ENCODE measurements at regions not wholly inside any gene's neighbourhood (a gene's known extent, or its start where the extent isn't known, plus 50 kb on each side); places are given as distances from the start of the nearest gene placed in this dataset.

GRCh38 chr11:64485074-64485473 is 70.7 kb upstream of the SLC22A11 start:
- no peak for TF ChIP-seq POLR2A (IDR thresholded peaks at IDR 0.05)
- Histone ChIP-seq H3K4me3 (no peak overlapping the region), H3K27me3 (peaks cover 16% of the 10 kb centered on the region), H3K36me3 (replicated peaks in 1 of 2) (no peaks in the 10 kb centered on the region), H3K9me3 (replicated peaks in 1 of 3) (no peaks in the 10 kb centered on the region), H3K27ac (no peak overlapping the region), H3K4me1 (replicated peaks in 1 of 2) (no peaks in the 10 kb centered on the region)
- intact Hi-C loops (cut with DNase I) = loop anchor here in 1 of 2 donors (10.0 kb wide), 1 partner anchor 170 kb away; no protein-coding TSS in a partner anchor
- peak in 1 of 7 donors; percentile 18 for DNase-seq
- WGBS, 4 donors = 65 to 90% (median 69%) methylated on average over 12 of the region's 12 CpGs

GRCh38 chr11:64489831-64490441 is 65.8 kb upstream of the SLC22A11 start:
- Histone ChIP-seq H3K4me1 (replicated peaks in 1 of 2) (no peaks in the 10 kb centered on the region), H3K27ac (no peak overlapping the region), H3K9me3 (replicated peaks in 1 of 3) (no peaks in the 10 kb centered on the region), H3K4me3 (no peak overlapping the region), H3K36me3 (replicated peaks in 1 of 2) (no peaks in the 10 kb centered on the region), H3K27me3 (peaks cover 21% of the 10 kb centered on the region)
- intact Hi-C loops (cut with DNase I) = loop anchor here (2.0 to 10.0 kb wide), 2 partner anchors 165 kb away; no protein-coding TSS in a partner anchor
- WGBS, 4 donors = 22 to 41% (median 24%) methylated on average over 14 to 26 of the region's 26 CpGs
- peak; percentile 36 to 76 (median 58) for TF ChIP-seq CTCF (IDR thresholded peaks at IDR 0.05)
- no peak for TF ChIP-seq POLR2A (IDR thresholded peaks at IDR 0.05)
- peak; percentile 66 to 77 (median 72) for DNase-seq

- Histone ChIP-seq H3K36me3 (replicated peaks in 1 of 2) (no peaks in the 10 kb centered on the region), H3K27me3 (peaks cover 21% of the 10 kb centered on the region), H3K4me3 (no peak overlapping the region), H3K4me1 (replicated peaks in 1 of 2) (no peaks in the 10 kb centered on the region), H3K9me3 (replicated peaks in 1 of 3) (no peaks in the 10 kb centered on the region), H3K27ac (no peak overlapping the region)
- intact Hi-C loops (cut with DNase I) = loop anchor here in 1 of 2 donors (2.0 kb wide), 1 partner anchor 164 kb away; no protein-coding TSS in a partner anchor
- no peak for TF ChIP-seq CTCF (IDR thresholded peaks at IDR 0.05)
- TF ChIP-seq POLR2A (IDR thresholded peaks at IDR 0.05) = no peak
- DNase-seq = no peak
- 72 to 78% (median 74%) methylated on average over 22 of the region's 22 CpGs for WGBS, 4 donors
These were observed 65.1 kb upstream of the SLC22A11 start for GRCh38 chr11:64490562-64491216.

GRCh38 chr11:64492561-64492960 is 63.2 kb upstream of the SLC22A11 start:
- 67 to 81% (median 75%) methylated on average over 1 of the region's 1 CpG for WGBS, 4 donors
- DNase-seq = no peak

More at GRCh38 chr11:64492561-64492960, 63.2 kb upstream of the SLC22A11 start:
- intact Hi-C loops (cut with DNase I) = no loop called here
- no peaks in the 10 kb centered on the region for H3K36me3 ChIP-seq (replicated peaks in 1 of 2)
- H3K4me3 ChIP-seq = no peak overlapping the region
- H3K27ac ChIP-seq = no peak overlapping the region
- H3K4me1 ChIP-seq (replicated peaks in 1 of 2) = no peaks in the 10 kb centered on the region
- TF ChIP-seq CTCF (IDR thresholded peaks at IDR 0.05) = no peak
- TF ChIP-seq POLR2A (IDR thresholded peaks at IDR 0.05) = no peak
- peaks cover 19% of the 10 kb centered on the region for H3K27me3 ChIP-seq
- H3K9me3 ChIP-seq (replicated peaks in 1 of 3) = no peaks in the 10 kb centered on the region
